Activated CD8-positive, alpha-beta T cell treated with anti-CD3 and anti-CD28 coated beads for 36 hours (primary cell): ENCODE measurements at regions not wholly inside any gene's neighbourhood (a gene's known extent, or its start where the extent isn't known, plus 50 kb on each side); places are given as distances from the start of the nearest gene placed in this dataset.

ENCODE experiments used
- ATAC-seq: fragments of 200-7000 bp; cut with Tn5 transposase; one replicate; pipeline ENCODE4 v1.10.0; 2021; ENCODE audit warnings: mild to moderate bottlenecking, moderate library complexity
- CTCF ChIA-PET: fragments of 350-600 bp; sonication (Branson Sonifier 250); formaldehyde crosslinking; loops from one replicate; lab custom pipeline; 2021; ENCODE audit warnings: antibody characterized with exemption; lab: Charles Lee
- POLR2A ChIA-PET: fragments of 350-600 bp; sonication (Branson Sonifier 250); formaldehyde crosslinking; loops from one replicate; lab custom pipeline; 2021; ENCODE audit warnings: antibody characterized with exemption; lab: Charles Lee
- DNase-seq: peaks from one replicate; pipeline ENCODE4 v3.0.0-alpha.2; 2020
- H3K27ac Mint-ChIP-seq: one replicate; pipeline ENCODE4 v1.8.0; 2021; ENCODE audit warnings: mild to moderate bottlenecking, mixed read lengths
- H3K27me3 Mint-ChIP-seq: one replicate; pipeline ENCODE4 v1.8.0; 2021; ENCODE audit warnings: mixed read lengths
- H3K36me3 Mint-ChIP-seq: one replicate; pipeline ENCODE4 v1.8.0; 2021; ENCODE audit warnings: low read depth, mixed read lengths
- H3K4me1 Mint-ChIP-seq: one replicate; pipeline ENCODE4 v1.8.0; 2021; ENCODE audit warnings: low read depth, mixed read lengths
- H3K4me3 Mint-ChIP-seq: one replicate; pipeline ENCODE4 v1.8.0; 2021; ENCODE audit warnings: mild to moderate bottlenecking, moderate library complexity, mixed read lengths
- H3K9me3 Mint-ChIP-seq: one replicate; pipeline ENCODE4 v1.8.0; 2021; ENCODE audit warnings: mixed read lengths
- intact Hi-C: fragments of 100-400 bp; cut with micrococcal nuclease; formaldehyde crosslinking; loops from one replicate; pipeline ENCODE4 v1.10.0; 2022
- TF ChIP-seq, protein P1 (sequence below): fragments of 200-600 bp; IDR thresholded peaks from one replicate; pipeline ENCODE4 v1.8.0; 2022; ENCODE audit warnings: antibody characterized with exemption, mild to moderate bottlenecking

DNA sequence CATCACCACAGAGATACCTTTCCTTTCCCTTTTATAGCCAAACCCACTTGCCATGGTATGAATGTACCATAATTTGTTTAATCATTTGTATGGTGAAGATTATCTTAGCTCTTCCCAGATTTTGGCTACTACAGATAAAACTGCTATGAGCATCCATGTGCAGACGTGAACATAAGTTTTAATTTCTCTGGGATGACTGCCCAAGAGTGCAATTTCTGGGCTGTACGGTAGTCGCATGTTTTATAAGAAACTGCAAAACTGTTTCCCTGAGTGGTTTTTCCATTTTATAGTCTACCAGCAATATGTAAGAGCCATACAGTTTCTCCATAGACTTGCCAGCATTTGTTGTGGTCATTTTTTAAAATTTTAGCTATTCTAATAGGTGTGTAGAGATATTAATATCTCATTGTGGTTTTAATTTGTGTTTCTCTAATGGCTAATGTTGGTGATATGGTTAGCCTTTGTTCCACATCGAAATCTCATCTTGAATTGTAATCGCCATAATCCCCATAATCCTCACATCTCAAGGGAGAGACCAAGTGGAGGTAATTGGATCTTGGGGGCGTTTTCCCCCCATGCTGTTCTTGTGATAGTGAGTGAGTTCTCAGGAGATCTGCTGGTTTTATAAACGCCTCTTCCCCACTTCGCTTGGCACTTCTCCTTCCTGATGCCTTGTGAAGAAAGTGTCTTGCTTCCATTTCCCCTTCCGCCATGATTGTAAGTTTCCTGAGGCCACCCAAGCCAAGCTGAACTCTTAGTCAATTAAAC is 628.5 kb upstream of the KLHL29 start:
- ChIA-PET CTCF (no interaction called here), POLR2A (no interaction called here)
- peaks cover 2% of the 10 kb centered on the region for H3K9me3 Mint-ChIP-seq
- ATAC-seq (no peak), DNase-seq (no peak)
- no peaks in the 10 kb centered on the region for H3K27me3 Mint-ChIP-seq
- H3K36me3 Mint-ChIP-seq, result no peaks in the 10 kb centered on the region
- TF ChIP-seq, protein P1, sequence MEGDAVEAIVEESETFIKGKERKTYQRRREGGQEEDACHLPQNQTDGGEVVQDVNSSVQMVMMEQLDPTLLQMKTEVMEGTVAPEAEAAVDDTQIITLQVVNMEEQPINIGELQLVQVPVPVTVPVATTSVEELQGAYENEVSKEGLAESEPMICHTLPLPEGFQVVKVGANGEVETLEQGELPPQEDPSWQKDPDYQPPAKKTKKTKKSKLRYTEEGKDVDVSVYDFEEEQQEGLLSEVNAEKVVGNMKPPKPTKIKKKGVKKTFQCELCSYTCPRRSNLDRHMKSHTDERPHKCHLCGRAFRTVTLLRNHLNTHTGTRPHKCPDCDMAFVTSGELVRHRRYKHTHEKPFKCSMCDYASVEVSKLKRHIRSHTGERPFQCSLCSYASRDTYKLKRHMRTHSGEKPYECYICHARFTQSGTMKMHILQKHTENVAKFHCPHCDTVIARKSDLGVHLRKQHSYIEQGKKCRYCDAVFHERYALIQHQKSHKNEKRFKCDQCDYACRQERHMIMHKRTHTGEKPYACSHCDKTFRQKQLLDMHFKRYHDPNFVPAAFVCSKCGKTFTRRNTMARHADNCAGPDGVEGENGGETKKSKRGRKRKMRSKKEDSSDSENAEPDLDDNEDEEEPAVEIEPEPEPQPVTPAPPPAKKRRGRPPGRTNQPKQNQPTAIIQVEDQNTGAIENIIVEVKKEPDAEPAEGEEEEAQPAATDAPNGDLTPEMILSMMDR, result no peak
- H3K27ac Mint-ChIP-seq, result no peak overlapping the region
- intact Hi-C loops, result no loop called here
- no peaks in the 10 kb centered on the region for H3K4me1 Mint-ChIP-seq
- no peak overlapping the region for H3K4me3 Mint-ChIP-seq

- TF ChIP-seq, protein P1, result no peak
- POLR2A ChIA-PET, result no interaction called here
- CTCF ChIA-PET, result no interaction called here
- Mint-ChIP-seq H3K9me3 (no peaks in the 10 kb centered on the region), H3K4me3 (no peak overlapping the region), H3K36me3 (no peaks in the 10 kb centered on the region), H3K4me1 (no peaks in the 10 kb centered on the region), H3K27me3 (no peaks in the 10 kb centered on the region), H3K27ac (no peak overlapping the region)
- DNase-seq (no peak), ATAC-seq (no peak)
- intact Hi-C loops, result no loop called here
Observed at GRCh38 chr2:22769497-22769896, 615.5 kb upstream of the KLHL29 start.

DNA sequence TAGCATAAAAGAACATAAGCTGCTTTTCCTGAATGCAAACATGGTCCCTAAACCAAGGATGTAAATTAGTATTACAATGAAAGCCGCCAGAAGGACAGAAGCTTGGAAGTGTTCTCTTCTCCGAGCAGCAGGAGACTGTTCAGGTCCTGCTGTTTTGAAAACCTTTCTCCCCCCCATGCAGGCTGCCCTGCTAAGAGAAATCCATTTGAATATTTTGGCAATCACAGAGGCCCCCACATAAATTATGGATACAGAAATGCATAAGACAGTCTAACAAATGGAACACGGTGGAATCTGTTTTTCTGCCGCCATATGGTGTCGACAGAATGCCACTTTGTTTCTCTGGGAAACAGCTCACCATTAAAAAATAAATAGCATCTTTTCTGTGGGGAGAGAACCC is 600.4 kb upstream of the KLHL29 start:
- Mint-ChIP-seq H3K27me3 (no peaks in the 10 kb centered on the region), H3K27ac (no peak overlapping the region), H3K4me1 (no peaks in the 10 kb centered on the region), H3K9me3 (no peaks in the 10 kb centered on the region), H3K36me3 (no peaks in the 10 kb centered on the region), H3K4me3 (no peak overlapping the region)
- POLR2A ChIA-PET, result no interaction called here
- DNase-seq, result no peak
- ATAC-seq, result no peak
- CTCF ChIA-PET, result no interaction called here
- intact Hi-C loops, result no loop called here
- TF ChIP-seq, protein P1, result no peak

- H3K27ac Mint-ChIP-seq, result no peak overlapping the region
Observed at GRCh38 chr2:22786817-22787216, 598.2 kb upstream of the KLHL29 start.

GRCh38 chr2:22787745-22788144 is 597.2 kb upstream of the KLHL29 start:
- no peaks in the 10 kb centered on the region for H3K4me1 Mint-ChIP-seq
- peaks cover 3% of the 10 kb centered on the region for H3K9me3 Mint-ChIP-seq
- POLR2A ChIA-PET, result no interaction called here
- DNase-seq, result no peak
- CTCF ChIA-PET, result no interaction called here
- no peak for ATAC-seq
- H3K27ac Mint-ChIP-seq, result no peak overlapping the region
- H3K36me3 Mint-ChIP-seq, result no peaks in the 10 kb centered on the region
- TF ChIP-seq, protein P1, result no peak
- intact Hi-C loops, result no loop called here
- no peaks in the 10 kb centered on the region for H3K27me3 Mint-ChIP-seq
- no peak overlapping the region for H3K4me3 Mint-ChIP-seq

More at GRCh38 chr2:22786817-22787216, 598.2 kb upstream of the KLHL29 start:
- ChIA-PET CTCF (interaction anchor here (0.7 kb wide), 1 partner anchor 140 kb away, joined by 3 read pairs; no protein-coding TSS in a partner anchor), POLR2A (no interaction called here)
- H3K9me3 Mint-ChIP-seq, result no peaks in the 10 kb centered on the region
- H3K36me3 Mint-ChIP-seq, result no peaks in the 10 kb centered on the region
- DNase-seq (no peak), ATAC-seq (no peak)
- intact Hi-C loops, result no loop called here
- no peaks in the 10 kb centered on the region for H3K27me3 Mint-ChIP-seq
- no peaks in the 10 kb centered on the region for H3K4me1 Mint-ChIP-seq
- H3K4me3 Mint-ChIP-seq, result no peak overlapping the region
- TF ChIP-seq, protein P1, result no peak
